ENCODE measurements at regions not wholly inside any gene's neighbourhood (a gene's known extent, or its start where the extent isn't known, plus 50 kb on each side); places are given as distances from the start of the nearest gene placed in this dataset.

GRCh38 chr18:77634494-77634893, 384.8 kb downstream of the GALR1 start:
- DNase-seq (ENCODE audit: low read depth) = no peak
- H3K4me3 ChIP-seq (ENCODE audit: low read depth, low read length) = no peak overlapping the region
- TF ChIP-seq, protein P1, sequence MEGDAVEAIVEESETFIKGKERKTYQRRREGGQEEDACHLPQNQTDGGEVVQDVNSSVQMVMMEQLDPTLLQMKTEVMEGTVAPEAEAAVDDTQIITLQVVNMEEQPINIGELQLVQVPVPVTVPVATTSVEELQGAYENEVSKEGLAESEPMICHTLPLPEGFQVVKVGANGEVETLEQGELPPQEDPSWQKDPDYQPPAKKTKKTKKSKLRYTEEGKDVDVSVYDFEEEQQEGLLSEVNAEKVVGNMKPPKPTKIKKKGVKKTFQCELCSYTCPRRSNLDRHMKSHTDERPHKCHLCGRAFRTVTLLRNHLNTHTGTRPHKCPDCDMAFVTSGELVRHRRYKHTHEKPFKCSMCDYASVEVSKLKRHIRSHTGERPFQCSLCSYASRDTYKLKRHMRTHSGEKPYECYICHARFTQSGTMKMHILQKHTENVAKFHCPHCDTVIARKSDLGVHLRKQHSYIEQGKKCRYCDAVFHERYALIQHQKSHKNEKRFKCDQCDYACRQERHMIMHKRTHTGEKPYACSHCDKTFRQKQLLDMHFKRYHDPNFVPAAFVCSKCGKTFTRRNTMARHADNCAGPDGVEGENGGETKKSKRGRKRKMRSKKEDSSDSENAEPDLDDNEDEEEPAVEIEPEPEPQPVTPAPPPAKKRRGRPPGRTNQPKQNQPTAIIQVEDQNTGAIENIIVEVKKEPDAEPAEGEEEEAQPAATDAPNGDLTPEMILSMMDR (IDR thresholded peaks at IDR 0.05; ENCODE audit: low read depth, low read length) = no peak
- TF ChIP-seq MAX (IDR thresholded peaks at IDR 0.05; ENCODE audit: low read depth, low read length) = no peak
- TF ChIP-seq MYC (IDR thresholded peaks at IDR 0.05; ENCODE audit: low read depth, low read length) = no peak
- TF ChIP-seq POLR2A (IDR thresholded peaks at IDR 0.05; ENCODE audit: extremely low read depth, insufficient read length) = no peak

DNA sequence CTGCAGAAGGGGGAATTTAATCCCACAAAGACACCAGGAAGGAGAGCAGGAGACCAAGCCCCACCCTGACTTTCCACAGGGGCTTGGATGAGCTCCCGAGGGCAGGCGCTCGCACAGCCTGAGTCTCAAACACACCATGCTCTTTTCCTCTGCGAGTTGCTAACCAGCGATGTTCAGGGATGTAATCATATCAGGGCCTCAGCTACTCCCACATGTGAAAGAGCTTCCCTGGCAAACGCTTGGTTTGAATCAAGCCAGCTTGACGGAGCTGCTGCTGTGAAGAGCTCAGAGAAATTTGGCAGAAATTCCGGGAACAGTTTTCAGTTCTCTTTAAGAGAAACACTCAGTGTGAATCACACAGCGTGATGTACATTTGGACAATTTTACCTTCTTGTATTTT, 385.8 kb downstream of the GALR1 start:
- no peak for TF ChIP-seq MYC (IDR thresholded peaks at IDR 0.05; ENCODE audit: low read depth, low read length)
- TF ChIP-seq POLR2A (IDR thresholded peaks at IDR 0.05; ENCODE audit: extremely low read depth, insufficient read length) = no peak
- TF ChIP-seq, protein P1 (IDR thresholded peaks at IDR 0.05; ENCODE audit: low read depth, low read length) = no peak
- no peak for TF ChIP-seq MAX (IDR thresholded peaks at IDR 0.05; ENCODE audit: low read depth, low read length)
- H3K4me3 ChIP-seq (ENCODE audit: low read depth, low read length) = no peak overlapping the region
- no peak for DNase-seq (ENCODE audit: low read depth)

GRCh38 chr18:77635858-77636257, 386.2 kb downstream of the GALR1 start:
- DNase-seq (ENCODE audit: low read depth) = no peak
- no peak overlapping the region for H3K4me3 ChIP-seq (ENCODE audit: low read depth, low read length)
- TF ChIP-seq MAX (IDR thresholded peaks at IDR 0.05; ENCODE audit: low read depth, low read length) (no peak), POLR2A (IDR thresholded peaks at IDR 0.05; ENCODE audit: extremely low read depth, insufficient read length) (no peak), MYC (IDR thresholded peaks at IDR 0.05; ENCODE audit: low read depth, low read length) (no peak)
- TF ChIP-seq, protein P1 (IDR thresholded peaks at IDR 0.05; ENCODE audit: low read depth, low read length) = no peak

GRCh38 chr18:77645170-77645872, 395.7 kb downstream of the GALR1 start:
- no peak overlapping the region for H3K4me3 ChIP-seq (ENCODE audit: low read depth, low read length)
- no peak for DNase-seq (ENCODE audit: low read depth)
- TF ChIP-seq POLR2A (IDR thresholded peaks at IDR 0.05; ENCODE audit: extremely low read depth, insufficient read length) (no peak), MAX (IDR thresholded peaks at IDR 0.05; ENCODE audit: low read depth, low read length) (no peak), MYC (IDR thresholded peaks at IDR 0.05; ENCODE audit: low read depth, low read length) (no peak)
- TF ChIP-seq, protein P1 (IDR thresholded peaks at IDR 0.05; ENCODE audit: low read depth, low read length) = no peak

DNA sequence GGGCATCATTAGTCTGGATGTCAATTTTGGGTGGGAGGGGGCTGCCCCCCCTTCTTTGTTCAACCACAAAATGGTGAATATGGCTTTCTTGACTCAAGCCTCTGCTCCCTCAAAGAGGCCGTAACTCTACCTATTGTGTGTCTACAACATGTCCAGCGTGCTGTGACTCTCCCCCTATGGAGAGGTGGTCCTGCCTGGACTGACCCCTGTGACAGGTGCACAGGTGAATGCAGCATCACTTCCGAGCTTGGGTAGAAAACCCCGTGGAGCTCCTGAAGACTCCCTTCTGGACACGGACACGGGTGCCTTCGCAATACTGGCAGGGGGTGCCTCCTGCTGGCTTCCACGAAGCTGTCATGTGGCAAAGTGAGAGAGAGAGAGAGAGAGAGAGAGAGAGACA, 397.8 kb downstream of the GALR1 start:
- H3K4me3 ChIP-seq (ENCODE audit: low read depth, low read length) = no peak overlapping the region
- TF ChIP-seq MAX (IDR thresholded peaks at IDR 0.05; ENCODE audit: low read depth, low read length) = no peak
- TF ChIP-seq, protein P1 (IDR thresholded peaks at IDR 0.05; ENCODE audit: low read depth, low read length) = no peak
- TF ChIP-seq MYC (IDR thresholded peaks at IDR 0.05; ENCODE audit: low read depth, low read length) = no peak
- no peak for TF ChIP-seq POLR2A (IDR thresholded peaks at IDR 0.05; ENCODE audit: extremely low read depth, insufficient read length)
- DNase-seq (ENCODE audit: low read depth) = peak; percentile 25
